Retinal pigment epithelial cell (primary cell): ENCODE measurements at regions not wholly inside any gene's neighbourhood (a gene's known extent, or its start where the extent isn't known, plus 50 kb on each side); places are given as distances from the start of the nearest gene placed in this dataset.

ENCODE experiments used
- DNase-seq: peaks from one replicate; pipeline ENCODE4 v3.0.0-alpha.2; 2010; ENCODE audit warnings: low read depth
- H3K4me3 ChIP-seq: 2 replicates; pipeline ENCODE4 v1.5.1; 2011; ENCODE audit warnings: mild to moderate bottlenecking, low read length, control low read depth, moderate library complexity
- CTCF ChIP-seq: conservative IDR thresholded peaks from 2 replicates; pipeline ENCODE4 v1.5.1; 2011; ENCODE audit warnings: low read depth, low read length, control low read depth, inconsistent platforms

GRCh38 chr16:88323546-88324330 lies 59.0 kb upstream of the ZNF469 start:
- TF ChIP-seq CTCF: no peak
- DNase-seq: no peak
- H3K4me3 ChIP-seq: no peak overlapping the region

DNA sequence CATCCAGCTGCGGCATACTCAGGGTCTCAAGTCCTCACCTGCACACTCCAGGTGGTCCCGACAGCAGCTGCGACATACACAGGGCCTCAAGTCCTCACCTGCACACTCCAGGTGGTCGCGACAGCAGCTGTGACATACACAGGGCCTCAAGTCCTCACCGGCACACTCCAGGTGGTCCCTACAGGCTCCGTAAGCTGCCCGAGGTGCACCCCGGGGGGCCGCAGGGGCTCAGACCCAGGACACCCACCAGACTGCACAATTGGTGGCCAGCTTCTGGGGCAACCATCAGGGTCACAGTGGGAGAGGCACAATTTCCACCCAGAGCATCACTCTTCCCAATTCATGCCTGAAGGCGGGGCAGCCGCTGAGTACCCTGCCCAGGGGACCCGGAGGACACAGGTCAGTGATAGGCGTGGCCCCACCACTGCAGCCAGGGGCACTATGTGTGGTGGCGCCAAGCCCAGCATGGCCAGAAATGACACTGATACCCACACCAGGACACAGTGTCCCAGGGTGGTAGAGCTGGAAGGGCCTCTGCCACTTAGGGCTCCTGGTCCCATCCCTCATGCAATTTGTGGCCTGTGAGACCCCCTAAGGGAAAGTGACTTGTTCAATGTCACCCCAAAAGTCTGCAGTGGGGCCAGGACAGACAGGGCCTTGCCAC lies 57.5 kb upstream of the ZNF469 start:
- H3K4me3 ChIP-seq: no peak overlapping the region
- TF ChIP-seq CTCF: no peak
- no peak for DNase-seq

DNA sequence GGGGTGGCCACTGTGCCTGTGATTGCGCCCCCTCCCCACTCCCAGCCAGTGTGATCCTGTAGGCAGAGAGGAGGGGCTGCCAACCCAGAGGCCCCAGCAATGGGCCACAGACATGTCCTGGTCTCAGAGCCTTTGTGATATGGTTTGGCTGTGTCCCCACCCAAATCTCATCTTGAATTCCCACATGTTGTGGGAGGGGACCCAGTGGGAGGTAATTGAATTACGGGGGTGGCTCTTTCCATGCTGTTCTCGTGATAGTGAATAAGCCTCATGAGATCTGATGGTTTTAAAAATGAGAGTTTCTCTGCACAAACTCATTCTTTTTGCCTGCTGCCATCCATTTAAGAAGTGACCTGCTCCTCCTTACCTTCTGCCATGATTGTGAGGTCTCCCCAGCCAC lies 56.8 kb upstream of the ZNF469 start:
- TF ChIP-seq CTCF: no peak
- no peak overlapping the region for H3K4me3 ChIP-seq
- DNase-seq: no peak

- no peak overlapping the region for H3K4me3 ChIP-seq
- DNase-seq: no peak
- no peak for TF ChIP-seq CTCF
Observed at GRCh38 chr16:88326611-88327485, 55.9 kb upstream of the ZNF469 start.

DNA sequence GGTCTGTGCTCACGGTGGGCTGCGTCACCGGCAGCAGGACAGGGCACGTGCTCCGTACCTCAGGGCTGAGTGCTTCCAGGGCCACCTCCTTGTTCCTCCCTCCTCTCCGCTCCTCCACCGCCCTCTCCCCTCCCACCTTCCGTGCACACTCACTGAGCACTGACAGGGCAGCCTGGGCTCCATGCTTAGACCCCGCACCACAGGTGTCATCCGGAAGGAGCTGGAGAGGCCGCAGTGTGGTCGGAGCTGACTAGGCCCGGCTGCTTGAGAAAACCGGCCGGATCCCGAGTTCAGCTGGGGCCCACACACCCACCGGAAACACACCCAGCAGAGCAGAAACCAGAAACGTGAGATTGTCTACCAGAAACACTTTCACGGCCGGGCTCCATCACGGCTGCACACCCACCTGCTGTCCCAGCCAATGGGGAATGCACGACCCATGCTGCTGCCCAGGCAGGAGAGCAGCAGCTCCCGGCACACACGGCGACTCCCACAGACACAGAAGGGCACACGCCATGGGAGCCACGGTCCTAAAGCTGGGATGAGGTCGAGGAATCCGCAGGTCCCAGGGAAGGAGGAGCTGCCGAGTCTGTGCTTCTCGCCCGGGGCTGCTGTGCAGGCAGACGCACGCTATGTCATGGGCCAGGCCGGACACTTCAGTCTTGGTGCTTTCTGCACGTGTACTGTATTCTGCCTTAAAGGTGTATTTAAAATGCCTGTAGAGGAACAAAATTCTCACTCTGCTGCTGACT lies 55.0 kb upstream of the ZNF469 start:
- TF ChIP-seq CTCF: no peak
- no peak overlapping the region for H3K4me3 ChIP-seq
- DNase-seq: no peak

GRCh38 chr16:88328313-88328980 lies 54.3 kb upstream of the ZNF469 start:
- DNase-seq: no peak
- TF ChIP-seq CTCF: no peak
- H3K4me3 ChIP-seq: no peak overlapping the region
